GM23338 (cell line): ENCODE measurements at regions not wholly inside any gene's neighbourhood (a gene's known extent, or its start where the extent isn't known, plus 50 kb on each side); places are given as distances from the start of the nearest gene placed in this dataset.

Source experiments
- ATAC-seq: fragments of 200-7000 bp; cut with Tn5 transposase; 3 replicates; pipeline ENCODE4 v1.9.1; 2020
- DNase-seq: peaks from one replicate; pipeline ENCODE4 v3.0.0-alpha.2; 2015; ENCODE audit warnings: low spot score
- H2AFZ ChIP-seq: fragments of 200-600 bp; sonication (generic); 2 replicates; pipeline ENCODE4 v1.8.0; 2016; ENCODE audit warnings: antibody characterized with exemption, mild to moderate bottlenecking, moderate library complexity
- H3F3A ChIP-seq: fragments of 200-600 bp; sonication (generic); replicated peaks from 2 replicates; pipeline ENCODE4 v1.8.0; 2017; ENCODE audit warnings: antibody characterized with exemption, mixed run types, low read depth
- H3K27ac ChIP-seq: fragments of 200-600 bp; sonication (generic); 2 replicates; pipeline ENCODE4 v1.6.1; 2016; ENCODE audit warnings: low read depth
- H3K27me3 ChIP-seq: fragments of 200-600 bp; sonication (generic); 2 replicates; pipeline ENCODE4 v1.8.0; 2016; ENCODE audit warnings: mild to moderate bottlenecking, mixed run types, moderate library complexity; ENCODE audit not compliant: insufficient read depth
- H3K36me3 ChIP-seq: fragments of 200-600 bp; sonication (generic); 2 replicates; pipeline ENCODE4 v1.8.0; 2016; ENCODE audit warnings: mild to moderate bottlenecking; ENCODE audit not compliant: insufficient read depth
- H3K4me1 ChIP-seq: fragments of 200-600 bp; sonication (generic); 2 replicates; pipeline ENCODE4 v1.8.0; 2016; ENCODE audit warnings: mild to moderate bottlenecking, moderate library complexity; ENCODE audit not compliant: insufficient read depth
- H3K4me2 ChIP-seq: fragments of 200-600 bp; sonication (generic); 2 replicates; pipeline ENCODE4 v1.7.1; 2017; ENCODE audit warnings: mixed run types
- H3K4me3 ChIP-seq: fragments of 200-600 bp; sonication (generic); 2 replicates; pipeline ENCODE4 v1.6.1; 2016; ENCODE audit warnings: mixed run types
- H3K79me2 ChIP-seq: fragments of 200-600 bp; sonication (generic); replicated peaks from 2 replicates; pipeline ENCODE4 v1.8.0; 2017; ENCODE audit warnings: mild to moderate bottlenecking; ENCODE audit not compliant: insufficient read depth
- H3K9me2 ChIP-seq: fragments of 200-600 bp; sonication (generic); 2 replicates; pipeline ENCODE4 v1.8.0; 2017; ENCODE audit not compliant: insufficient read depth
- H4K20me1 ChIP-seq: fragments of 200-600 bp; sonication (generic); replicated peaks from 2 replicates; pipeline ENCODE4 v1.8.0; 2017; ENCODE audit warnings: mild to moderate bottlenecking; ENCODE audit not compliant: insufficient read depth
- H3K27ac Mint-ChIP-seq: 2 replicates; pipeline ENCODE4 v1.8.0; 2020; ENCODE audit warnings: inconsistent platforms, mild to moderate bottlenecking, moderate library complexity, mixed read lengths
- H3K27me3 Mint-ChIP-seq: 3 replicates; pipeline ENCODE4 v1.8.0; 2022; ENCODE audit warnings: low read depth, mild to moderate bottlenecking, moderate library complexity, mixed read lengths, inconsistent platforms; ENCODE audit not compliant: insufficient read depth, poor library complexity
- H3K36me3 Mint-ChIP-seq: 3 replicates; pipeline ENCODE4 v1.8.0; 2021; ENCODE audit warnings: low read depth, mild to moderate bottlenecking, inconsistent platforms, moderate library complexity, mixed read lengths
- H3K4me1 Mint-ChIP-seq: 3 replicates; pipeline ENCODE4 v1.8.0; 2020; ENCODE audit warnings: mild to moderate bottlenecking, inconsistent platforms, mixed read lengths
- H3K4me3 Mint-ChIP-seq: 3 replicates; pipeline ENCODE4 v1.8.0; 2021; ENCODE audit warnings: moderate library complexity, mild to moderate bottlenecking, inconsistent platforms, mixed read lengths
- H3K9me3 Mint-ChIP-seq: 3 replicates; pipeline ENCODE4 v1.8.0; 2020; ENCODE audit warnings: moderate library complexity, mild to moderate bottlenecking, inconsistent platforms, mixed read lengths
- CREB1 ChIP-seq: fragments of 250-450 bp; sonication (Bioruptor Pico); IDR thresholded peaks from 2 replicates; pipeline ENCODE4 v1.5.0; 2020; ENCODE audit warnings: low read depth, mild to moderate bottlenecking, moderate library complexity
- CTCF ChIP-seq, 2 experiments: fragments of 200-600 bp in 1 of 2; sonication (generic) in 1 of 2; conservative IDR thresholded peaks; 2 replicates each; pipeline versions ENCODE4 v1.5.1 to v1.6.1; 2016 to 2017; ENCODE audit warnings: antibody characterized with exemption in 2 of 2, low read depth in 2 of 2, mild to moderate bottlenecking in 2 of 2, moderate library complexity in 1 of 2
- ETS1 ChIP-seq: IDR thresholded peaks from 2 replicates; pipeline ENCODE4 v1.6.1; 2016; ENCODE audit warnings: antibody characterized with exemption
- EZH2 ChIP-seq: fragments of 200-600 bp; sonication (generic); IDR thresholded peaks from one replicate; pipeline ENCODE4 v1.8.0; 2017; ENCODE audit warnings: antibody characterized with exemption, mild to moderate bottlenecking, low read depth; ENCODE audit not compliant: unreplicated experiment
- EZH2phosphoT487 ChIP-seq: fragments of 200-600 bp; sonication (generic); IDR thresholded peaks from one replicate; pipeline ENCODE4 v1.8.1; 2018; ENCODE audit warnings: antibody characterized with exemption; ENCODE audit not compliant: unreplicated experiment
- JUNB ChIP-seq: IDR thresholded peaks from one replicate; pipeline ENCODE4 v1.6.1; 2016; ENCODE audit warnings: antibody characterized with exemption; ENCODE audit not compliant: unreplicated experiment
- NANOG ChIP-seq: IDR thresholded peaks from 2 replicates; pipeline ENCODE4 v1.6.1; 2016; ENCODE audit warnings: antibody characterized with exemption, borderline replicate concordance
- POLR2AphosphoS5 ChIP-seq: IDR thresholded peaks from 2 replicates; pipeline ENCODE4 v1.6.1; 2016; ENCODE audit warnings: antibody characterized with exemption, low read depth
- REST ChIP-seq: IDR thresholded peaks from one replicate; pipeline ENCODE4 v1.6.1; 2018; ENCODE audit warnings: antibody characterized with exemption; ENCODE audit not compliant: unreplicated experiment
- STAT1 ChIP-seq: IDR thresholded peaks from one replicate; pipeline ENCODE4 v1.6.1; 2016; ENCODE audit warnings: antibody characterized with exemption; ENCODE audit not compliant: unreplicated experiment
- ZNF114 ChIP-seq: fragments of 250-450 bp; sonication (Bioruptor Pico); IDR thresholded peaks from 2 replicates; pipeline ENCODE4 v1.5.0; 2020; ENCODE audit warnings: mild to moderate bottlenecking, moderate library complexity
- ZNF331 ChIP-seq: fragments of 250-450 bp; sonication (Bioruptor Pico); IDR thresholded peaks from 2 replicates; pipeline ENCODE4 v1.5.0; 2020; ENCODE audit warnings: low read depth, mild to moderate bottlenecking, moderate library complexity
- ZNF462 ChIP-seq: fragments of 250-450 bp; sonication (Bioruptor Pico); IDR thresholded peaks from 2 replicates; pipeline ENCODE4 v1.5.0; 2020; ENCODE audit warnings: mild to moderate bottlenecking, moderate library complexity

GRCh38 chr10:131825960-131826650 is 74.7 kb upstream of the PPP2R2D start:
- H2AFZ ChIP-seq = no peak overlapping the region
- H3K36me3 ChIP-seq = no peaks in the 10 kb centered on the region
- TF ChIP-seq CREB1 (CRISPR knock-in tag) (no peak), EZH2phosphoT487 (no peak), EZH2 (no peak), NANOG (no peak), CTCF (conservative IDR thresholded peaks at IDR 0.05; ENCODE audit: low read depth in 2 of 2) (no peak), REST (no peak), ZNF331 (CRISPR knock-in tag) (no peak), POLR2AphosphoS5 (no peak), ETS1 (no peak), JUNB (no peak), ZNF462 (no peak), ZNF114 (no peak), STAT1 (no peak)
- Mint-ChIP-seq H3K4me1 (peaks cover 18% of the 10 kb centered on the region), H3K4me3 (no peak overlapping the region), H3K9me3 (no peaks in the 10 kb centered on the region), H3K27me3 (peaks cover 6% of the 10 kb centered on the region), H3K27ac (no peak overlapping the region), H3K36me3 (no peaks in the 10 kb centered on the region; the same call in 2 of the 3 replicates)
- ATAC-seq (no peak), DNase-seq (no peak)
- H3K79me2 ChIP-seq = no peaks in the 10 kb centered on the region
- no peak overlapping the region for H3K4me3 ChIP-seq
- H3K27ac ChIP-seq = no peak overlapping the region
- H3K27me3 ChIP-seq = no peaks in the 10 kb centered on the region
- H3F3A ChIP-seq = no peaks in the 10 kb centered on the region
- no peaks in the 10 kb centered on the region for H4K20me1 ChIP-seq
- H3K4me1 ChIP-seq = no peaks in the 10 kb centered on the region; the same call in 1 of the 2 replicates
- no peak overlapping the region for H3K4me2 ChIP-seq
- no peaks in the 10 kb centered on the region; the same call in 1 of the 2 replicates for H3K9me2 ChIP-seq
